BE2C (cell line): ENCODE measurements at regions not wholly inside any gene's neighbourhood (a gene's known extent, or its start where the extent isn't known, plus 50 kb on each side); places are given as distances from the start of the nearest gene placed in this dataset.

Experiments used
- DNase-seq: peaks from one replicate; pipeline ENCODE4 v3.0.0-alpha.2; 2020
- H3K27me3 ChIP-seq: fragments of 250-450 bp; sonication (Bioruptor Pico); 2 replicates; pipeline ENCODE4 v1.5.1; 2020; ENCODE audit warnings: mild to moderate bottlenecking
- H3K36me3 ChIP-seq: fragments of 250-450 bp; sonication (Bioruptor Pico); 2 replicates; pipeline ENCODE4 v1.5.1; 2020; ENCODE audit warnings: mild to moderate bottlenecking
- H3K4me1 ChIP-seq: fragments of 250-450 bp; sonication (Bioruptor Pico); 2 replicates; pipeline ENCODE4 v1.5.1; 2020
- H3K4me3 ChIP-seq: 2 replicates; pipeline ENCODE4 v1.5.1; 2011; ENCODE audit warnings: low read depth, low read length
- H3K9me3 ChIP-seq: fragments of 250-450 bp; sonication (Bioruptor Pico); 2 replicates; pipeline ENCODE4 v1.5.1; 2020
- CTCF ChIP-seq: IDR thresholded peaks from 2 replicates; pipeline ENCODE4 v1.5.1; 2012; ENCODE audit warnings: mild to moderate bottlenecking, low read depth, low read length

- Histone ChIP-seq H3K4me1 (no peaks in the 10 kb centered on the region), H3K27me3 (no peaks in the 10 kb centered on the region), H3K36me3 (no peaks in the 10 kb centered on the region), H3K9me3 (no peaks in the 10 kb centered on the region; the same call in 1 of the 2 replicates), H3K4me3 (no peak overlapping the region)
- TF ChIP-seq CTCF, result no peak
- no peak for DNase-seq
Observed at GRCh38 chr12:127760996-127761395, 506.0 kb upstream of the TMEM132C start.

- TF ChIP-seq CTCF, result no peak
- H3K4me1 ChIP-seq, result no peaks in the 10 kb centered on the region
- no peaks in the 10 kb centered on the region; the same call in 1 of the 2 replicates for H3K9me3 ChIP-seq
- no peaks in the 10 kb centered on the region for H3K36me3 ChIP-seq
- H3K27me3 ChIP-seq, result no peaks in the 10 kb centered on the region
- DNase-seq, result no peak
- no peak overlapping the region for H3K4me3 ChIP-seq
Observed at GRCh38 chr12:127761880-127762279, 505.1 kb upstream of the TMEM132C start.

GRCh38 chr12:127767656-127768055 lies 499.3 kb upstream of the TMEM132C start:
- Histone ChIP-seq H3K4me1 (no peaks in the 10 kb centered on the region), H3K4me3 (no peak overlapping the region), H3K36me3 (no peaks in the 10 kb centered on the region), H3K27me3 (no peaks in the 10 kb centered on the region), H3K9me3 (no peaks in the 10 kb centered on the region; the same call in 1 of the 2 replicates)
- DNase-seq, result no peak
- TF ChIP-seq CTCF, result no peak

GRCh38 chr12:127770118-127770517 lies 496.9 kb upstream of the TMEM132C start:
- Histone ChIP-seq H3K36me3 (no peaks in the 10 kb centered on the region), H3K4me1 (no peaks in the 10 kb centered on the region), H3K4me3 (no peak overlapping the region), H3K27me3 (no peaks in the 10 kb centered on the region), H3K9me3 (no peaks in the 10 kb centered on the region; the same call in 1 of the 2 replicates)
- DNase-seq, result no peak
- TF ChIP-seq CTCF, result no peak

GRCh38 chr12:127771546-127771945 lies 495.4 kb upstream of the TMEM132C start:
- Histone ChIP-seq H3K4me3 (no peak overlapping the region), H3K9me3 (no peaks in the 10 kb centered on the region; the same call in 1 of the 2 replicates), H3K36me3 (no peaks in the 10 kb centered on the region), H3K4me1 (no peaks in the 10 kb centered on the region), H3K27me3 (no peaks in the 10 kb centered on the region)
- TF ChIP-seq CTCF, result no peak
- DNase-seq, result no peak

GRCh38 chr12:127773520-127773919 lies 493.4 kb upstream of the TMEM132C start:
- Histone ChIP-seq H3K4me1 (no peaks in the 10 kb centered on the region), H3K9me3 (no peaks in the 10 kb centered on the region; the same call in 1 of the 2 replicates), H3K27me3 (no peaks in the 10 kb centered on the region), H3K36me3 (no peaks in the 10 kb centered on the region), H3K4me3 (no peak overlapping the region)
- DNase-seq, result no peak
- no peak for TF ChIP-seq CTCF
